HepG2 (cell line): ENCODE measurements at regions not wholly inside any gene's neighbourhood (a gene's known extent, or its start where the extent isn't known, plus 50 kb on each side); places are given as distances from the start of the nearest gene placed in this dataset.

Source experiments
- BRCA1 ChIP-seq: sonication (generic); formaldehyde crosslinking; IDR thresholded peaks from 2 replicates; pipeline ENCODE4 v1.4.0; 2020; ENCODE audit warnings: missing genetic modification reagents
- BRD4 ChIP-seq: sonication (generic); formaldehyde crosslinking; IDR thresholded peaks from 2 replicates; pipeline ENCODE4 v1.4.0; 2020; ENCODE audit warnings: missing genetic modification reagents
- CENPX ChIP-seq: sonication (generic); formaldehyde crosslinking; IDR thresholded peaks from 2 replicates; pipeline ENCODE4 v1.9.0; 2021; ENCODE audit warnings: mild to moderate bottlenecking, missing genetic modification reagents, moderate library complexity
- EP300 ChIP-seq, 3 experiments: sonication (generic) in 1 of 3; formaldehyde crosslinking in 1 of 3; IDR thresholded peaks; 2 replicates each; pipeline versions ENCODE4 v1.5.1 to v1.6.1; 2011 to 2020; ENCODE audit warnings: low read depth in 2 of 3, low read length in 2 of 3, borderline replicate concordance in 1 of 3, improper control_type of control experiment in 1 of 3, mild to moderate bottlenecking in 1 of 3, missing genetic modification reagents in 1 of 3, moderate library complexity in 1 of 3
- GLI4 ChIP-seq: sonication (generic); formaldehyde crosslinking; IDR thresholded peaks from 2 replicates; pipeline ENCODE4 v1.5.1; 2020; ENCODE audit warnings: missing genetic modification reagents, mild to moderate bottlenecking, moderate library complexity, borderline replicate concordance
- IRX3 ChIP-seq: sonication (generic); formaldehyde crosslinking; IDR thresholded peaks from 2 replicates; pipeline ENCODE4 v1.8.1; 2023; ENCODE audit warnings: mild to moderate bottlenecking, low read depth, missing genetic modification reagents, borderline replicate concordance
- MAFF ChIP-seq: IDR thresholded peaks from 2 replicates; pipeline ENCODE4 v1.6.1; 2011; ENCODE audit warnings: low read depth, low read length, improper control_type of control experiment
- MXD4 ChIP-seq: IDR thresholded peaks from 2 replicates; pipeline ENCODE4 v1.6.1; 2016; ENCODE audit warnings: mild to moderate bottlenecking, missing biosample characterization, missing genetic modification reagents
- SRSF9 ChIP-seq: fragments of 200-400 bp; formaldehyde crosslinking; IDR thresholded peaks from 2 replicates; pipeline ENCODE4 v1.6.1; 2018; ENCODE audit warnings: borderline replicate concordance, mild to moderate bottlenecking, low read depth, low read length; ENCODE audit not compliant: insufficient read depth, poor library complexity, severe bottlenecking
- TCF12 ChIP-seq, 2 experiments: fragments of 450-650 bp in 1 of 2; sonication (generic) in 1 of 2; formaldehyde crosslinking in 1 of 2; IDR thresholded peaks; 2 replicates each; pipeline versions ENCODE4 v1.6.1 to v1.8.0; 2017 to 2022; ENCODE audit warnings: antibody characterized with exemption in 1 of 2, mild to moderate bottlenecking in 1 of 2, missing genetic modification reagents in 1 of 2, moderate library complexity in 1 of 2
- TRIM24 ChIP-seq: sonication (generic); formaldehyde crosslinking; IDR thresholded peaks from 2 replicates; pipeline ENCODE4 v1.8.0; 2022; ENCODE audit warnings: mild to moderate bottlenecking, missing genetic modification reagents
- ZBTB21 ChIP-seq: sonication (generic); formaldehyde crosslinking; IDR thresholded peaks from 2 replicates; pipeline ENCODE4 v1.4.0; 2020; ENCODE audit warnings: missing genetic modification reagents
- ZNF20 ChIP-seq: sonication (generic); formaldehyde crosslinking; IDR thresholded peaks from 2 replicates; pipeline ENCODE4 v1.4.0; 2020; ENCODE audit warnings: mild to moderate bottlenecking, moderate library complexity, missing genetic modification reagents
- ZNF484 ChIP-seq: sonication (generic); formaldehyde crosslinking; IDR thresholded peaks from 2 replicates; pipeline ENCODE4 v1.5.1; 2020; ENCODE audit warnings: mild to moderate bottlenecking, low read depth, missing genetic modification reagents, borderline replicate concordance
- ZNF570 ChIP-seq: sonication (generic); formaldehyde crosslinking; IDR thresholded peaks from 2 replicates; pipeline ENCODE4 v1.4.0; 2020; ENCODE audit warnings: mild to moderate bottlenecking, missing genetic modification reagents, borderline replicate concordance
- TF ChIP-seq, protein P1 (sequence below): sonication (generic); formaldehyde crosslinking; IDR thresholded peaks from 2 replicates; pipeline ENCODE4 v1.8.0; 2022; ENCODE audit warnings: mild to moderate bottlenecking, missing genetic modification reagents
- TF ChIP-seq, protein P2 (sequence below): sonication (generic); formaldehyde crosslinking; IDR thresholded peaks from 2 replicates; pipeline ENCODE4 v1.4.0; 2020; ENCODE audit warnings: missing genetic modification reagents
- TF ChIP-seq, protein P3 (sequence below): sonication (generic); formaldehyde crosslinking; IDR thresholded peaks from 2 replicates; pipeline ENCODE4 v1.4.0; 2020; ENCODE audit warnings: missing genetic modification reagents, low read depth, mild to moderate bottlenecking, borderline replicate concordance
- TF ChIP-seq, protein P4 (sequence below): sonication (generic); formaldehyde crosslinking; IDR thresholded peaks from 2 replicates; pipeline ENCODE4 v1.5.0; 2020; ENCODE audit warnings: mild to moderate bottlenecking, missing genetic modification reagents, borderline replicate concordance

DNA sequence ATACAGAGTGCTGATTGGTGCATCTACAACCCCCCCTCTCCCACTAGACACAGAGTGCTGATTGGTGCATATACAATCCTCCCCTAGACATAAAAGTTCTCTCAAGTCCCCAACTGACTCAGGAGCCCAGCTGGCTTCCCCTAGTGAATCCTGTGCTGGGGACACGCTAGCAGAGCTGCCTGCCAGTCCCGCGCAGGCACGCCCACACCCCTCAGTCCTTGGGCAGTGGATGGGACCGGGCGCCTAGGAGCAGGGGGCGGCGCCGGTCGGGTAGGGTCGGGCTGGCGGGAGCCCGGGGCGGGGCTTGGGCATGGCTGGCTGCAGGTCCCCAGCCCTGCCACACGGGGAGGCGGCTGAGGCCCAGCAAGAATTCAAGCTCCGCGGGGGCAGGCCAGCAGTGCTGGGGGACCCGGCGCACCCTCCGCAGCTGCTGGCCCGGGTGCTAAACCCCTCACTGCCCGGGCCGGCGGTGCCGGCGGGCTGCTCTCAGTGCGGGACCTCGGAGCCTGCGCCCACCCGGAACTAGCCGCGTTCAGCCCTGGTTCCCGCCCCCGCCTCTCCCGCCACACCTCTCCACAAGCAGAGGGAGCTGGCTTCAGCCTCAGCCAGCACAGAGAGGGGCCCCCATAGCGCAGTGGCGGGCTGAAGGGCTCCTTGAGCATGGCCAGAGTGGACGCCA, 64.3 kb upstream of the DDHD1 start (continued):
- TF ChIP-seq EP300 (IDR thresholded peaks at IDR 0.05; ENCODE audit: low read depth in 2 of 2, low read length in 2 of 2) (no peak), EP300 (CRISPR knock-in tag; IDR thresholded peaks at IDR 0.05; ENCODE audit: borderline replicate concordance) (no peak), MXD4 (CRISPR knock-in tag) (no peak), ZNF484 (CRISPR knock-in tag) (no peak), GLI4 (CRISPR knock-in tag) (no peak), TCF12 (IDR thresholded peaks at IDR 0.05) (no peak), TCF12 (CRISPR knock-in tag; IDR thresholded peaks at IDR 0.05) (no peak), BRD4 (CRISPR knock-in tag) (no peak), ZNF570 (CRISPR knock-in tag) (no peak), CENPX (CRISPR knock-in tag) (no peak), BRCA1 (CRISPR knock-in tag) (no peak), ZBTB21 (CRISPR knock-in tag) (no peak), IRX3 (no peak), SRSF9 (no peak), MAFF (no peak), TRIM24 (CRISPR knock-in tag) (no peak), ZNF20 (CRISPR knock-in tag) (no peak)
- TF ChIP-seq, protein P1, sequence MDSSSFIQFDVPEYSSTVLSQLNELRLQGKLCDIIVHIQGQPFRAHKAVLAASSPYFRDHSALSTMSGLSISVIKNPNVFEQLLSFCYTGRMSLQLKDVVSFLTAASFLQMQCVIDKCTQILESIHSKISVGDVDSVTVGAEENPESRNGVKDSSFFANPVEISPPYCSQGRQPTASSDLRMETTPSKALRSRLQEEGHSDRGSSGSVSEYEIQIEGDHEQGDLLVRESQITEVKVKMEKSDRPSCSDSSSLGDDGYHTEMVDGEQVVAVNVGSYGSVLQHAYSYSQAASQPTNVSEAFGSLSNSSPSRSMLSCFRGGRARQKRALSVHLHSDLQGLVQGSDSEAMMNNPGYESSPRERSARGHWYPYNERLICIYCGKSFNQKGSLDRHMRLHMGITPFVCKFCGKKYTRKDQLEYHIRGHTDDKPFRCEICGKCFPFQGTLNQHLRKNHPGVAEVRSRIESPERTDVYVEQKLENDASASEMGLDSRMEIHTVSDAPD (CRISPR knock-in tag): no peak
- TF ChIP-seq, protein P2, sequence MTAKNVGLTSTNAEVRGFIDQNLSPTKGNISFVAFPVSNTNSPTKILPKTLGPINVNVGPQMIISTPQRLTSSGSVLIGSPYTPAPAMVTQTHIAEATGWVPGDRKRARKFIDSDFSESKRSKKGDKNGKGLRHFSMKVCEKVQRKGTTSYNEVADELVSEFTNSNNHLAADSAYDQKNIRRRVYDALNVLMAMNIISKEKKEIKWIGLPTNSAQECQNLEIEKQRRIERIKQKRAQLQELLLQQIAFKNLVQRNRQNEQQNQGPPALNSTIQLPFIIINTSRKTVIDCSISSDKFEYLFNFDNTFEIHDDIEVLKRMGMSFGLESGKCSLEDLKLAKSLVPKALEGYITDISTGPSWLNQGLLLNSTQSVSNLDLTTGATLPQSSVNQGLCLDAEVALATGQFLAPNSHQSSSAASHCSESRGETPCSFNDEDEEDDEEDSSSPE (CRISPR knock-in tag): no peak
- TF ChIP-seq, protein P3, sequence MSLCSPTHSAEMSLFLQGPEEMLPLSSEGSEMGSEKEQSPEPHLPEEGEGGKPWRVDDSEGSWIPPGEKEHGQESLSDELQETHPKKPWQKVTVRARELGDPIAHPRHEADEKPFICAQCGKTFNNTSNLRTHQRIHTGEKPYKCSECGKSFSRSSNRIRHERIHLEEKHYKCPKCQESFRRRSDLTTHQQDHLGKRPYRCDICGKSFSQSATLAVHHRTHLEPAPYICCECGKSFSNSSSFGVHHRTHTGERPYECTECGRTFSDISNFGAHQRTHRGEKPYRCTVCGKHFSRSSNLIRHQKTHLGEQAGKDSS (CRISPR knock-in tag): no peak
- TF ChIP-seq, protein P4, sequence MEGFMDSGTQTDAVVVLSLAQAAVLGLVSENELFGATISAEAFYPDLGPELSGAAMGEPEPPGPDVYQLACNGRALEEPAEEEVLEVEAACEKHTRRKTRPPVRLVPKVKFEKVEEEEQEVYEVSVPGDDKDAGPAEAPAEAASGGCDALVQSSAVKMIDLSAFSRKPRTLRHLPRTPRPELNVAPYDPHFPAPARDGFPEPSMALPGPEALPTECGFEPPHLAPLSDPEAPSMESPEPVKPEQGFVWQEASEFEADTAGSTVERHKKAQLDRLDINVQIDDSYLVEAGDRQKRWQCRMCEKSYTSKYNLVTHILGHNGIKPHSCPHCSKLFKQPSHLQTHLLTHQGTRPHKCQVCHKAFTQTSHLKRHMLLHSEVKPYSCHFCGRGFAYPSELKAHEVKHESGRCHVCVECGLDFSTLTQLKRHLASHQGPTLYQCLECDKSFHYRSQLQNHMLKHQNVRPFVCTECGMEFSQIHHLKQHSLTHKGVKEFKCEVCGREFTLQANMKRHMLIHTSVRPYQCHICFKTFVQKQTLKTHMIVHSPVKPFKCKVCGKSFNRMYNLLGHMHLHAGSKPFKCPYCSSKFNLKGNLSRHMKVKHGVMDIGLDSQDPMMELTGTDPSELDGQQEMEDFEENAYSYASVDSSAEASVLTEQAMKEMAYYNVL (CRISPR knock-in tag): no peak
